ENCODE measurements at regions not wholly inside any gene's neighbourhood (a gene's known extent, or its start where the extent isn't known, plus 50 kb on each side); places are given as distances from the start of the nearest gene placed in this dataset.

DNA sequence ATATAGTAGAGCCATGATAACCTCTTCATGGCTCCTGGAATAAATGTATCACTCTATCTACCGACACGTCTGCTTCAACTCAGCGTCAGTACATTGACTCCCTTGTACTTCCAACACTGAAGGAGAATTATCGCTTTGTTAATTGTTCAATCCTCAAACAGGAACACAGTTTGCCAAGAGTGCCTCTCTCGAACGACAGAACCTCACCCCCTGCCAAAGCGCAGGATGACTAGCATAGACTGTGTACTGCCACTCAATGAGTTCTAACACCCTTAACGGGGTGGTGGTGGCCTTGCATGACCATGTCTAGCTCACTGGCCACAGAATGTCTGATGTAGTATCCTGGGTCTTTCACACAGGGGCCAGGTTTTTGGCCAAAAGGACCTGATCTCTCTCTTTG lies 81.4 kb upstream of the HEY2 start:
- TF ChIP-seq, protein P1, sequence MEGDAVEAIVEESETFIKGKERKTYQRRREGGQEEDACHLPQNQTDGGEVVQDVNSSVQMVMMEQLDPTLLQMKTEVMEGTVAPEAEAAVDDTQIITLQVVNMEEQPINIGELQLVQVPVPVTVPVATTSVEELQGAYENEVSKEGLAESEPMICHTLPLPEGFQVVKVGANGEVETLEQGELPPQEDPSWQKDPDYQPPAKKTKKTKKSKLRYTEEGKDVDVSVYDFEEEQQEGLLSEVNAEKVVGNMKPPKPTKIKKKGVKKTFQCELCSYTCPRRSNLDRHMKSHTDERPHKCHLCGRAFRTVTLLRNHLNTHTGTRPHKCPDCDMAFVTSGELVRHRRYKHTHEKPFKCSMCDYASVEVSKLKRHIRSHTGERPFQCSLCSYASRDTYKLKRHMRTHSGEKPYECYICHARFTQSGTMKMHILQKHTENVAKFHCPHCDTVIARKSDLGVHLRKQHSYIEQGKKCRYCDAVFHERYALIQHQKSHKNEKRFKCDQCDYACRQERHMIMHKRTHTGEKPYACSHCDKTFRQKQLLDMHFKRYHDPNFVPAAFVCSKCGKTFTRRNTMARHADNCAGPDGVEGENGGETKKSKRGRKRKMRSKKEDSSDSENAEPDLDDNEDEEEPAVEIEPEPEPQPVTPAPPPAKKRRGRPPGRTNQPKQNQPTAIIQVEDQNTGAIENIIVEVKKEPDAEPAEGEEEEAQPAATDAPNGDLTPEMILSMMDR (IDR thresholded peaks at IDR 0.05) = no peak
- TF ChIP-seq POLR2A (IDR thresholded peaks at IDR 0.05) (no peak), POLR2AphosphoS5 (IDR thresholded peaks at IDR 0.05; ENCODE audit: insufficient read depth in 1 of 2, low read depth in 1 of 2) (no peak)

Data from vagina (tissue), 2 donors.